NT2/D1 (cell line): ENCODE measurements at regions not wholly inside any gene's neighbourhood (a gene's known extent, or its start where the extent isn't known, plus 50 kb on each side); places are given as distances from the start of the nearest gene placed in this dataset.

Source experiments
- SUZ12 ChIP-seq: IDR thresholded peaks from 2 replicates; pipeline ENCODE4 v1.6.1; 2011; ENCODE audit not compliant: insufficient read length, insufficient read depth; ENCODE audit errors: extremely low read depth
- ZNF274 ChIP-seq: IDR thresholded peaks from 2 replicates; pipeline ENCODE4 v1.6.1; 2011; ENCODE audit warnings: mild to moderate bottlenecking, low read depth, low read length

GRCh38 chr12:124078800-124079199, 105.8 kb downstream of the ZNF664 start:
- TF ChIP-seq ZNF274 (no peak), SUZ12 (no peak)
